ENCODE measurements at regions not wholly inside any gene's neighbourhood (a gene's known extent, or its start where the extent isn't known, plus 50 kb on each side); places are given as distances from the start of the nearest gene placed in this dataset.

DNA sequence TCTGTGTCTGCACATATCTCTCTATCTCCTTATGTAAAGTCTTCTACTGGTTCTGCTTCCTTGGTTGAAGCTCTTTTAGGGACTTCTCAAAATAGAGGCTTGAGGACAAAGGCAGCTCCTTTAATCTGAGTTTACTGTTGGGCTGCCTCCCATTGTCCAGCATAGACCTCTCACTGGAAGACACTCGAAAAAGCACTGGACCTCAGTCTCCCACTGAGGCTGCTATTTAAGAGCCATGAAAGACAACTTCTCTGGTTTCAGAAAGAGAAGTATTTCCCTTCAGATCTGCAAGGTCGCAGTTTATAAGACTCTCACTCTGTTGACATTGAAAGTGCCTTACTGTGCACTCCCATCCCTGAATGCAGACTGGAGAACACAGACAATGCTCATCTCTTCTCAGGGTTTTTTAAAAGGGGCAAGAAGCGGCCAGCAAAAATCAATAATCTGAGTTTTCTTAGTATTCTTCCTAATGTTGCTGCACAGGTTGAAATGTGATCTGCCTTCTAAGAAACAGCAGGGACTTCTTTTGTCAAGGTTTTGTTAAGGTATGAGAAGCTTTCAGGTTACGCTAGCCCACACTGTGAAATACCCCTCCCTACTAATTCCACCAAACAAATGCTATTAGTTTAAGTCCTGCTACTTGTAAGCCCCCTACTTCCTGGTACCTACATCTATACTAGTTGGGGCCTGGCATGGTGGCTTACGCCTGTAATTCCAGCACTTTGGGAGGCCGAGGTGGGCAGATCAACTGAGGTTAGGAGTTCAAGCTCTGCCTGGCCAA is 450.0 kb upstream of the SLC10A2 start:
- no peak for TF ChIP-seq POLR2A (IDR thresholded peaks at IDR 0.05)
- TF ChIP-seq, protein P1, sequence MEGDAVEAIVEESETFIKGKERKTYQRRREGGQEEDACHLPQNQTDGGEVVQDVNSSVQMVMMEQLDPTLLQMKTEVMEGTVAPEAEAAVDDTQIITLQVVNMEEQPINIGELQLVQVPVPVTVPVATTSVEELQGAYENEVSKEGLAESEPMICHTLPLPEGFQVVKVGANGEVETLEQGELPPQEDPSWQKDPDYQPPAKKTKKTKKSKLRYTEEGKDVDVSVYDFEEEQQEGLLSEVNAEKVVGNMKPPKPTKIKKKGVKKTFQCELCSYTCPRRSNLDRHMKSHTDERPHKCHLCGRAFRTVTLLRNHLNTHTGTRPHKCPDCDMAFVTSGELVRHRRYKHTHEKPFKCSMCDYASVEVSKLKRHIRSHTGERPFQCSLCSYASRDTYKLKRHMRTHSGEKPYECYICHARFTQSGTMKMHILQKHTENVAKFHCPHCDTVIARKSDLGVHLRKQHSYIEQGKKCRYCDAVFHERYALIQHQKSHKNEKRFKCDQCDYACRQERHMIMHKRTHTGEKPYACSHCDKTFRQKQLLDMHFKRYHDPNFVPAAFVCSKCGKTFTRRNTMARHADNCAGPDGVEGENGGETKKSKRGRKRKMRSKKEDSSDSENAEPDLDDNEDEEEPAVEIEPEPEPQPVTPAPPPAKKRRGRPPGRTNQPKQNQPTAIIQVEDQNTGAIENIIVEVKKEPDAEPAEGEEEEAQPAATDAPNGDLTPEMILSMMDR (IDR thresholded peaks at IDR 0.05): no peak
- peaks cover 0 to 21% (median 6%) of the 10 kb centered on the region in 4 donors for H3K4me1 ChIP-seq
- no peak overlapping the region for H3K4me3 ChIP-seq
- H3K9me3 ChIP-seq: no peaks in the 10 kb centered on the region
- H3K27me3 ChIP-seq: no peaks in the 10 kb centered on the region
- H3K27ac ChIP-seq: peak overlapping the region in 1 of 3 donors; percentile 77
- intact Hi-C loops (cut with DNase I): no loop called here
- 77% methylated on average over 6 of the region's 6 CpGs for WGBS (ENCODE audit: insufficient coverage, low coverage, low lambda C conversion rate, missing lambda C conversion rate)
- H3K36me3 ChIP-seq: no peaks in the 10 kb centered on the region
- ATAC-seq: no peak
- no peak for DNase-seq

DNA sequence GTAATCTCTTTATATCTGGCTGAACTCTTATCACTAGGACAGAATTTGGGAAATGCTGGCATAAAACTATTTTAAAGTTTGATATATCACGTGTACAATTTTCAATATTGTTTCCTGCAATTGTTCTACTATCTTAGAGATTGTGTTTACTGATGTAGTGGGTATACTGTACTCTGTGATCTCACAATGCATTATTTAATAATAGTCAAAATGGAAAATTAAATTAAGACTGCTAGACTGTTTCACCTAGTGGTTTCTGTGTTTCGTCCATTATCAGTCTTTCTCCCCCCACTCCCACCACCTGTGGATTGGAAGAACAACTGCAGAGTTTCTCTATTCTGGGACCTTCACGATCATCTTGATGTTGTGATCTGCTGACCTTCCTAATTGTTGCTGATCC is 449.2 kb upstream of the SLC10A2 start:
- H3K4me3 ChIP-seq: no peak overlapping the region
- H3K36me3 ChIP-seq: no peaks in the 10 kb centered on the region
- ATAC-seq (no peak), DNase-seq (no peak)
- TF ChIP-seq POLR2A (IDR thresholded peaks at IDR 0.05): no peak
- TF ChIP-seq, protein P1 (IDR thresholded peaks at IDR 0.05): no peak
- intact Hi-C loops (cut with DNase I): no loop called here
- no peak overlapping the region for H3K27ac ChIP-seq
- no peaks in the 10 kb centered on the region for H3K27me3 ChIP-seq
- no peaks in the 10 kb centered on the region for H3K9me3 ChIP-seq
- 74% methylated on average over 3 of the region's 3 CpGs for WGBS (ENCODE audit: insufficient coverage, low coverage, low lambda C conversion rate, missing lambda C conversion rate)
- H3K4me1 ChIP-seq: peaks cover 0 to 17% (median 6%) of the 10 kb centered on the region in 4 donors

DNA sequence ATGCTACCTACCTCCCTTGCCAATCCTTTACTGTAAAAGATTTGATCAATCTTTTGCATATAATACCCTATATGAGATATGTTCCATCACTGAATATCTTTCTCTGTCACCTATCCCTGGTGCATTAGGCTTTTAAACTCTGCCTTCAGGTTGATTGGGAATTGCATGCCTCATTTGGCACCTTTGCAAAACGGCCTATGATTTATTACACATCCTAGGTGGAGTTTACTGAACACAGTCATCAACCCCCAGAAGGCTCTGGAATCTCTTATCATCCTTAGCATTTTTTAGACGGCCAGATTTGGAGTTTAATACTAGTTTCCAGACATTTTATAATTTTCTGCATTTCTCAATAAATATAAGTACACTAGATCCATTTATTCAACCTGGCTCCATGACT is 448.4 kb upstream of the SLC10A2 start:
- intact Hi-C loops (cut with DNase I): no loop called here
- Histone ChIP-seq H3K27ac (no peak overlapping the region), H3K36me3 (no peaks in the 10 kb centered on the region), H3K4me1 (peaks cover 0 to 17% (median 6%) of the 10 kb centered on the region in 4 donors), H3K4me3 (no peak overlapping the region), H3K9me3 (no peaks in the 10 kb centered on the region), H3K27me3 (no peaks in the 10 kb centered on the region)
- WGBS (ENCODE audit: insufficient coverage, low coverage, low lambda C conversion rate, missing lambda C conversion rate): 31% methylated on average over 2 of the region's 2 CpGs
- DNase-seq (no peak), ATAC-seq (no peak)
- TF ChIP-seq POLR2A (IDR thresholded peaks at IDR 0.05): no peak
- TF ChIP-seq, protein P1 (IDR thresholded peaks at IDR 0.05): no peak

DNA sequence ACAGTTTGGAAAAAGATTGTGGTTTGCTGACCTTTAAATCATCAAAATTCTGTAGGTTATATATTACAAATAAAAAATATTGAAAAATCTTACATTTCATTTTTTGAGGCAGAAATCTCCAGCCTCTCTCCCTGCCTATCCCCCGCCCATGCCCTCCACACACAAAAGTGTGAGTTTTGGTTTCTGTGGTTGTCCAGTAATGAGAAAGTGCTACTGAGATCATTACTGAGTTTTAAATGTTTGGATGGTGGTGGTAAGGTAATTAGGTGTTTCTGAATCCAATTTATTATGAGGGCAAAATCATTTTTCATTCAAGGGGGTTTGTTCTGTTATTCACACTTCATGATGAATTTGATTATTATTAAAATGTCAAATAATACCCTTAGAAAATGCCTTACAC is 448.0 kb upstream of the SLC10A2 start:
- no peaks in the 10 kb centered on the region for H3K9me3 ChIP-seq
- WGBS (ENCODE audit: insufficient coverage, low coverage, low lambda C conversion rate, missing lambda C conversion rate): 76% methylated on average over 1 of the region's 1 CpG
- intact Hi-C loops (cut with DNase I): no loop called here
- DNase-seq (no peak), ATAC-seq (no peak)
- H3K27ac ChIP-seq: no peak overlapping the region
- no peaks in the 10 kb centered on the region for H3K27me3 ChIP-seq
- no peak overlapping the region for H3K4me3 ChIP-seq
- TF ChIP-seq, protein P1 (IDR thresholded peaks at IDR 0.05): no peak
- TF ChIP-seq POLR2A (IDR thresholded peaks at IDR 0.05): no peak
- peaks cover 0 to 17% (median 6%) of the 10 kb centered on the region in 4 donors for H3K4me1 ChIP-seq
- H3K36me3 ChIP-seq: no peaks in the 10 kb centered on the region

Data from right lobe of liver (tissue), 6 donors.